AG10803 (cell line): ENCODE measurements at regions not wholly inside any gene's neighbourhood (a gene's known extent, or its start where the extent isn't known, plus 50 kb on each side); places are given as distances from the start of the nearest gene placed in this dataset.

Source experiments
- DNase-seq: peaks from one replicate; pipeline ENCODE4 v3.0.0; 2010; ENCODE audit warnings: low read depth
- H3K4me3 ChIP-seq: 2 replicates; pipeline ENCODE4 v1.5.1; 2011; ENCODE audit warnings: mild to moderate bottlenecking, low read length, control low read depth
- CTCF ChIP-seq: conservative IDR thresholded peaks from 2 replicates; pipeline ENCODE4 v1.5.1; 2011; ENCODE audit warnings: mild to moderate bottlenecking, low read length, control low read depth, inconsistent platforms

- no peak for DNase-seq
- TF ChIP-seq CTCF, result no peak
- no peak overlapping the region for H3K4me3 ChIP-seq
Observed at GRCh38 chrX:145630081-145630480, 187.5 kb upstream of the SLITRK2 start.

- TF ChIP-seq CTCF, result no peak
- no peak for DNase-seq
- H3K4me3 ChIP-seq, result no peak overlapping the region
Observed at GRCh38 chrX:145630806-145631435, 186.7 kb upstream of the SLITRK2 start.

- no peak for DNase-seq
- no peak for TF ChIP-seq CTCF
- no peak overlapping the region for H3K4me3 ChIP-seq
Observed at GRCh38 chrX:145631461-145631951, 186.1 kb upstream of the SLITRK2 start.

- no peak for TF ChIP-seq CTCF
- no peak overlapping the region for H3K4me3 ChIP-seq
- no peak for DNase-seq
Observed at GRCh38 chrX:145654486-145654885, 163.1 kb upstream of the SLITRK2 start.

GRCh38 chrX:145673841-145674240 lies 143.8 kb upstream of the SLITRK2 start:
- TF ChIP-seq CTCF, result no peak
- DNase-seq, result no peak
- H3K4me3 ChIP-seq, result no peak overlapping the region

GRCh38 chrX:145677109-145677817 lies 140.4 kb upstream of the SLITRK2 start:
- no peak for DNase-seq
- H3K4me3 ChIP-seq, result no peak overlapping the region
- TF ChIP-seq CTCF, result no peak

- no peak for DNase-seq
- TF ChIP-seq CTCF, result no peak
- no peak overlapping the region for H3K4me3 ChIP-seq
Observed at GRCh38 chrX:145682518-145683298, 134.9 kb upstream of the SLITRK2 start.
